ENCODE measurements at regions not wholly inside any gene's neighbourhood (a gene's known extent, or its start where the extent isn't known, plus 50 kb on each side); places are given as distances from the start of the nearest gene placed in this dataset.

- CTCF ChIA-PET: no interaction called here
- Mint-ChIP-seq H3K4me1 (no peaks in the 10 kb centered on the region), H3K9me3 (no peaks in the 10 kb centered on the region), H3K36me3 (no peaks in the 10 kb centered on the region), H3K27ac (no peak overlapping the region), H3K4me3 (no peak overlapping the region), H3K27me3 (peaks cover 6% of the 10 kb centered on the region)
- DNase-seq: no peak
Measured at GRCh38 chr1:90122654-90123340, 127.9 kb downstream of the ZNF326 start.

GRCh38 chr1:90114521-90115141, 119.7 kb downstream of the ZNF326 start:
- Mint-ChIP-seq H3K27ac (no peak overlapping the region), H3K4me3 (no peak overlapping the region), H3K27me3 (peaks cover 7% of the 10 kb centered on the region), H3K4me1 (no peaks in the 10 kb centered on the region), H3K9me3 (no peaks in the 10 kb centered on the region), H3K36me3 (no peaks in the 10 kb centered on the region)
- CTCF ChIA-PET: interaction anchor here (0.7 to 0.8 kb wide), 2 partner anchors 9 to 12 kb away, joined by 3 read pairs; no protein-coding TSS in a partner anchor
- no peak for DNase-seq

- Mint-ChIP-seq H3K4me1 (no peaks in the 10 kb centered on the region), H3K9me3 (no peaks in the 10 kb centered on the region), H3K4me3 (no peak overlapping the region), H3K27ac (no peak overlapping the region), H3K27me3 (peaks cover 7% of the 10 kb centered on the region), H3K36me3 (no peaks in the 10 kb centered on the region)
- CTCF ChIA-PET: no interaction called here
- no peak for DNase-seq
Measured at GRCh38 chr1:90107990-90108389, 113.1 kb downstream of the ZNF326 start.

- Mint-ChIP-seq H3K27me3 (peaks cover 8% of the 10 kb centered on the region), H3K36me3 (no peaks in the 10 kb centered on the region), H3K4me3 (no peak overlapping the region), H3K27ac (no peak overlapping the region), H3K4me1 (no peaks in the 10 kb centered on the region), H3K9me3 (no peaks in the 10 kb centered on the region)
- DNase-seq: no peak
- CTCF ChIA-PET: no interaction called here
Measured at GRCh38 chr1:90106311-90106710, 111.4 kb downstream of the ZNF326 start.

- H3K36me3 Mint-ChIP-seq: no peaks in the 10 kb centered on the region
- H3K27me3 Mint-ChIP-seq: peaks cover 10% of the 10 kb centered on the region
- no peaks in the 10 kb centered on the region for H3K9me3 Mint-ChIP-seq
- H3K4me1 Mint-ChIP-seq: no peaks in the 10 kb centered on the region
- CTCF ChIA-PET: interaction anchor here (1.1 kb wide), 1 partner anchor 9 kb away, joined by 3 read pairs; no protein-coding TSS in a partner anchor
- H3K4me3 Mint-ChIP-seq: no peak overlapping the region
- H3K27ac Mint-ChIP-seq: no peak overlapping the region
- DNase-seq: no peak
Measured at GRCh38 chr1:90104941-90105538, 110.1 kb downstream of the ZNF326 start.

- Mint-ChIP-seq H3K4me3 (no peak overlapping the region), H3K27ac (no peak overlapping the region), H3K27me3 (peaks cover 3% of the 10 kb centered on the region), H3K4me1 (no peaks in the 10 kb centered on the region), H3K9me3 (no peaks in the 10 kb centered on the region), H3K36me3 (no peaks in the 10 kb centered on the region)
- no peak for DNase-seq
- CTCF ChIA-PET: no interaction called here
Measured at GRCh38 chr1:90100566-90100965, 105.7 kb downstream of the ZNF326 start.

- H3K36me3 Mint-ChIP-seq: no peaks in the 10 kb centered on the region
- CTCF ChIA-PET: no interaction called here
- no peak overlapping the region for H3K4me3 Mint-ChIP-seq
- H3K27me3 Mint-ChIP-seq: no peaks in the 10 kb centered on the region
- no peak for DNase-seq
- H3K27ac Mint-ChIP-seq: no peak overlapping the region
- H3K4me1 Mint-ChIP-seq: no peaks in the 10 kb centered on the region
- no peaks in the 10 kb centered on the region for H3K9me3 Mint-ChIP-seq
Measured at GRCh38 chr1:90092441-90092840, 97.5 kb downstream of the ZNF326 start.

Data from activated naive CD4-positive, alpha-beta T cell treated with anti-CD3 and anti-CD28 coated beads, Interleukin-2, amount 10 ng/mL, durations not matched to agents 7 days and 5 days (primary cell).